ENCODE measurements at regions not wholly inside any gene's neighbourhood (a gene's known extent, or its start where the extent isn't known, plus 50 kb on each side); places are given as distances from the start of the nearest gene placed in this dataset.

DNA sequence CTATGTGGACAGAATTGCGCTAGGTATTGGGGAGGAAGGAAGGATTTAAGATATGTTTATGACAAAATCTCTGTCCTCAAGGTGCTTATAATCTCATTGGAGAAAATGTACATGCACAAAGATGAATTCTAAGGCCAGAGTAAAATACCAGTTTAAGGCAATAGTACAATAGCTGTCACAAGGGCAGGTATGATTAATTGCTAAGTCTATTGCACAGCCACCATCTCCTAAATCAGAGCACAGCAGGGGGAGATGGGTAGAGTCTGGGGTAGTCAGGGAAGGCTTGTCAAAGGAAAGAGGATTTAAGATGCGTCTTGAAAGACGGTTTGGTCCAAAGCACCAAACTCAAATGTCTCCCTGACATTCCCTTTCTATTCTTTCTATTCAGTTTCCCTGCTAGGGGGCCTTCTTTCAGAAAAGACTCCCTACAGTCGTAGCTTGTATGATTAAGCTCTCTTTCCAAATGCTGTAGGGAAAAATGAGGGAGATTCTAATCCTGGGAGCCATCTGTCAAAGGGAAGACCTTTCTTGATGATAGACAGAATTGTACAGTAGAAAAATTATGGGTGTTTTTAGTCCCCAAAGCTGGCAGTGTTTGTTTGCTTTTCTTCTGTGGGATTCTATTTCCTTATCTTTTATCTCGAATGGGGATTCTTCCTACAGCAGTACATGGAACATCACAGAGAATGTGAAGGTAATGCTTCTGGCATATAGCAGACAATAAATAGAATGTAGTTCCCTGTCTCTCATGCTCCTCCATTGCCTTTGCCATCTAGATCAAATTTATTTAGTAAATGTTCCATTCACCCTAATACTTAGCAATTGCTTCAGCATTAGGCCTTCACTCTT is 107.6 kb upstream of the NFIA start:
- Histone ChIP-seq H3K36me3 (ENCODE audit: insufficient read depth, low read length) (no peaks in the 10 kb centered on the region), H3K4me1 (ENCODE audit: insufficient read depth, low read length) (no peaks in the 10 kb centered on the region), H3K27ac (ENCODE audit: low read depth in 1 of 2, low read length in 2 of 2) (no peak overlapping the region), H3K4me3 (ENCODE audit: low read length) (no peak overlapping the region), H3K9me3 (ENCODE audit: control insufficient read depth in 1 of 2, insufficient read depth in 1 of 2, low read length in 2 of 2) (no peaks in the 10 kb centered on the region), H3K27me3 (ENCODE audit: control insufficient read depth in 1 of 2, insufficient read depth in 2 of 2, low read length in 2 of 2) (peaks cover 0 to 2% of the 10 kb centered on the region in 2 experiments)
- Mint-ChIP-seq H3K36me3 (ENCODE audit: low read depth) (no peaks in the 10 kb centered on the region), H3K4me3 (no peak overlapping the region), H3K9me3 (no peaks in the 10 kb centered on the region), H3K4me1 (ENCODE audit: low read depth) (no peaks in the 10 kb centered on the region), H3K27me3 (no peaks in the 10 kb centered on the region), H3K27ac (no peak overlapping the region)
- no peak for ATAC-seq (ENCODE audit: poor library complexity)
- ChIA-PET CTCF (interaction anchor here (1.0 kb wide), 1 partner anchor 877 kb away, joined by 3 read pairs; no protein-coding TSS in a partner anchor), POLR2A (no interaction called here)
- TF ChIP-seq, protein P1, sequence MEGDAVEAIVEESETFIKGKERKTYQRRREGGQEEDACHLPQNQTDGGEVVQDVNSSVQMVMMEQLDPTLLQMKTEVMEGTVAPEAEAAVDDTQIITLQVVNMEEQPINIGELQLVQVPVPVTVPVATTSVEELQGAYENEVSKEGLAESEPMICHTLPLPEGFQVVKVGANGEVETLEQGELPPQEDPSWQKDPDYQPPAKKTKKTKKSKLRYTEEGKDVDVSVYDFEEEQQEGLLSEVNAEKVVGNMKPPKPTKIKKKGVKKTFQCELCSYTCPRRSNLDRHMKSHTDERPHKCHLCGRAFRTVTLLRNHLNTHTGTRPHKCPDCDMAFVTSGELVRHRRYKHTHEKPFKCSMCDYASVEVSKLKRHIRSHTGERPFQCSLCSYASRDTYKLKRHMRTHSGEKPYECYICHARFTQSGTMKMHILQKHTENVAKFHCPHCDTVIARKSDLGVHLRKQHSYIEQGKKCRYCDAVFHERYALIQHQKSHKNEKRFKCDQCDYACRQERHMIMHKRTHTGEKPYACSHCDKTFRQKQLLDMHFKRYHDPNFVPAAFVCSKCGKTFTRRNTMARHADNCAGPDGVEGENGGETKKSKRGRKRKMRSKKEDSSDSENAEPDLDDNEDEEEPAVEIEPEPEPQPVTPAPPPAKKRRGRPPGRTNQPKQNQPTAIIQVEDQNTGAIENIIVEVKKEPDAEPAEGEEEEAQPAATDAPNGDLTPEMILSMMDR (IDR thresholded peaks at IDR 0.05), result no peak
- no peak for DNase-seq
- intact Hi-C loops (cut with DNase I, micrococcal nuclease), result loop anchor here (5.0 to 10.0 kb wide), 2 partner anchors 610 to 878 kb away; no protein-coding TSS in a partner anchor

DNA sequence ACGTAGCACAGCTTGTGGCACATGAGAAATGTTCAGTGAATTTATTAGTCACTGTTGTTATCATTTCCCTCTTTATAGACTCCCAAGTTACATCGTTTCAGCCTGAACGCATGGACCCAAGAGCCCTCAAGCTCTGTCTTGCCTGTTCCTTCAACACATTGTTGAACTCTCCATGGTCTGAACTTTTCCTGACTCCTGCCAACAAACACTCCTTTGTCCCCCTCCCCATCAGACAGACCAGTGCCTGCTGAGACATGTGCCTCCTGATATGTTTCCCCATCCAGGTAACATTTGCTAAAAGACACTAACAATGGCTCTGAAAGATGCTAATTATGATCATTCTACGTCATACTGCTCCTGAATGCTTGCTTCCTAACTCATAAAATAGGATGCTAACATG is 108.7 kb upstream of the NFIA start:
- DNase-seq (no peak), ATAC-seq (ENCODE audit: poor library complexity) (no peak)
- Mint-ChIP-seq H3K4me3 (no peak overlapping the region), H3K4me1 (ENCODE audit: low read depth) (no peaks in the 10 kb centered on the region), H3K27me3 (peaks cover 2% of the 10 kb centered on the region), H3K36me3 (ENCODE audit: low read depth) (no peaks in the 10 kb centered on the region), H3K27ac (no peak overlapping the region), H3K9me3 (no peaks in the 10 kb centered on the region)
- Histone ChIP-seq H3K4me1 (ENCODE audit: insufficient read depth, low read length) (no peaks in the 10 kb centered on the region), H3K36me3 (ENCODE audit: insufficient read depth, low read length) (no peaks in the 10 kb centered on the region), H3K27me3 (ENCODE audit: control insufficient read depth in 1 of 2, insufficient read depth in 2 of 2, low read length in 2 of 2) (peaks cover 0 to 2% of the 10 kb centered on the region in 2 experiments), H3K4me3 (ENCODE audit: low read length) (no peak overlapping the region), H3K9me3 (ENCODE audit: control insufficient read depth in 1 of 2, insufficient read depth in 1 of 2, low read length in 2 of 2) (no peaks in the 10 kb centered on the region), H3K27ac (ENCODE audit: low read depth in 1 of 2, low read length in 2 of 2) (no peak overlapping the region)
- TF ChIP-seq, protein P1 (IDR thresholded peaks at IDR 0.05), result no peak
- intact Hi-C loops (cut with DNase I, micrococcal nuclease), result loop anchor here in 1 of 2 experiments (10.0 kb wide), 1 partner anchor 611 kb away; no protein-coding TSS in a partner anchor
- ChIA-PET CTCF (interaction anchor here (1.0 kb wide), 1 partner anchor 878 kb away, joined by 3 read pairs; no protein-coding TSS in a partner anchor), POLR2A (no interaction called here)

GRCh38 chr1:60972841-60973364 is 109.5 kb upstream of the NFIA start:
- no peak overlapping the region for H3K4me3 Mint-ChIP-seq
- no peaks in the 10 kb centered on the region for H3K36me3 Mint-ChIP-seq (ENCODE audit: low read depth)
- intact Hi-C loops (cut with DNase I, micrococcal nuclease), result loop anchor here in 1 of 2 experiments (10.0 kb wide), 1 partner anchor 612 kb away; no protein-coding TSS in a partner anchor
- H3K4me1 Mint-ChIP-seq (ENCODE audit: low read depth), result no peaks in the 10 kb centered on the region
- H3K27ac Mint-ChIP-seq, result no peak overlapping the region
- TF ChIP-seq, protein P1 (IDR thresholded peaks at IDR 0.05), result no peak
- ATAC-seq (ENCODE audit: poor library complexity), result no peak
- Histone ChIP-seq H3K36me3 (ENCODE audit: insufficient read depth, low read length) (no peaks in the 10 kb centered on the region), H3K27me3 (ENCODE audit: control insufficient read depth in 1 of 2, insufficient read depth in 2 of 2, low read length in 2 of 2) (peaks cover 0 to 2% of the 10 kb centered on the region in 2 experiments), H3K27ac (ENCODE audit: low read depth in 1 of 2, low read length in 2 of 2) (no peak overlapping the region), H3K9me3 (ENCODE audit: control insufficient read depth in 1 of 2, insufficient read depth in 1 of 2, low read length in 2 of 2) (no peaks in the 10 kb centered on the region), H3K4me1 (ENCODE audit: insufficient read depth, low read length) (no peaks in the 10 kb centered on the region), H3K4me3 (ENCODE audit: low read length) (no peak overlapping the region)
- H3K9me3 Mint-ChIP-seq, result no peaks in the 10 kb centered on the region
- H3K27me3 Mint-ChIP-seq, result peaks cover 9% of the 10 kb centered on the region
- DNase-seq, result no peak
- CTCF ChIA-PET, result no interaction called here
- POLR2A ChIA-PET, result no interaction called here

Measured in CD4-positive, alpha-beta T cell (primary cell).